ENCODE measurements at regions not wholly inside any gene's neighbourhood (a gene's known extent, or its start where the extent isn't known, plus 50 kb on each side); places are given as distances from the start of the nearest gene placed in this dataset.

DNA sequence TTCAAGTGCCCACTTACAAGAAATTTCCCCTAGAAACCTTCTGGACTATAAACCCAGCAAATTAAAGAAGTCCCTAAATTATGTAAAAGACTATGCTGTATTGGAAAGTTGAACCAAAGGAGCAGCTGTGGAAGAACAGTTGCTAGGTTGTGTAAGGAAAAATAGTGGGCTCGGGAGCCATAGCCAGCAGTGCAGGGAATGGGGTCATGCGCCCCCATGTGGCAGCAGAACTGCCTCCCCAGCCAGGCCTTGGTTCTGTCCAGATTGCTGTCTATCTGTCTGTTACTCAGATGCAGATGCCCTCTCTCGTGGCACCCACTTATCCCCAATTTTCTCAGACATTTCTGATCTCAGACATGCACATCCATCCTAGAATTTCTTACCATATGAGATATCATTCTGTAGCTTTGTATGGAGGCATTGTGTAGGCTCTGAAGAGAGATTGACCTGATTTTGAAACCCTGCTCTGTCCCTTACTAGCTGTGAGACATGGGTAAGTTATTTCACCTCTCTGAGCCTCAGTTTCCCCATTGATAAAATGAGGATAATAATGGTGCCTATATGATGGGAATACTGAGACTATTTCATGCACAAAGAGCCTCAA is 258.3 kb downstream of the SS18 start:
- no peaks in the 10 kb centered on the region for H3K27me3 ChIP-seq (ENCODE audit: control insufficient read depth in 2 of 2, insufficient read depth in 2 of 2, low read length in 2 of 2)
- H3K4me3 ChIP-seq (ENCODE audit: low read length in 2 of 2): no peak overlapping the region
- no peaks in the 10 kb centered on the region for H3K9me3 ChIP-seq (ENCODE audit: control insufficient read depth in 2 of 2, low read length in 2 of 2)
- no peak overlapping the region for H3K9ac ChIP-seq (ENCODE audit: low read depth in 1 of 2, low read length in 2 of 2)
- H3K27ac ChIP-seq (ENCODE audit: low read depth in 2 of 2, low read length in 2 of 2): no peak overlapping the region
- H3K4me1 ChIP-seq (ENCODE audit: control insufficient read depth in 2 of 2, insufficient read depth in 2 of 2, low read length in 2 of 2): no peaks in the 10 kb centered on the region
- H3K36me3 ChIP-seq (ENCODE audit: control insufficient read depth in 2 of 2, insufficient read depth in 2 of 2, low read length in 2 of 2): no peaks in the 10 kb centered on the region

DNA sequence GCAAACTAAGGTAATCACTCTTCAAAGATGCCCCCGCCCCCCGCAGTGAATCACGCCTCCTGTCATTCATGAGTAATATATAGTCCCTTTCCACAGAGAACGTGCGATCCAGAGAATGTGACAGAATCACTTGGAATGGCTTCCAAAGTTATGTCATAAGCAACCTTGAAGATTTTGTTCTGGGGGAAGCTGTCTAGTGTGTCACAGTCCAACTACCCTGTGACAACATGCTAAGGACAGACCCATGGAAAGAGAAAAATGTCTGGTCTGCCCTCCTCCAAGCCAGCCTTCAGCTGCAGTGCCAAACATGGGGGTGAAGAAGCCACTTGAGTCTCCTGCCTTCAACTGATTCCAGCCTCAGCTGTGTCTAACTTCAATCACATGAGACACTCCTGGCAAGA is 259.1 kb downstream of the SS18 start:
- no peaks in the 10 kb centered on the region for H3K9me3 ChIP-seq (ENCODE audit: control insufficient read depth in 2 of 2, low read length in 2 of 2)
- no peak overlapping the region for H3K4me3 ChIP-seq (ENCODE audit: low read length in 2 of 2)
- H3K36me3 ChIP-seq (ENCODE audit: control insufficient read depth in 2 of 2, insufficient read depth in 2 of 2, low read length in 2 of 2): no peaks in the 10 kb centered on the region
- no peak overlapping the region for H3K27ac ChIP-seq (ENCODE audit: low read depth in 2 of 2, low read length in 2 of 2)
- H3K9ac ChIP-seq (ENCODE audit: low read depth in 1 of 2, low read length in 2 of 2): no peak overlapping the region
- H3K27me3 ChIP-seq (ENCODE audit: control insufficient read depth in 2 of 2, insufficient read depth in 2 of 2, low read length in 2 of 2): no peaks in the 10 kb centered on the region
- no peaks in the 10 kb centered on the region for H3K4me1 ChIP-seq (ENCODE audit: control insufficient read depth in 2 of 2, insufficient read depth in 2 of 2, low read length in 2 of 2)

DNA sequence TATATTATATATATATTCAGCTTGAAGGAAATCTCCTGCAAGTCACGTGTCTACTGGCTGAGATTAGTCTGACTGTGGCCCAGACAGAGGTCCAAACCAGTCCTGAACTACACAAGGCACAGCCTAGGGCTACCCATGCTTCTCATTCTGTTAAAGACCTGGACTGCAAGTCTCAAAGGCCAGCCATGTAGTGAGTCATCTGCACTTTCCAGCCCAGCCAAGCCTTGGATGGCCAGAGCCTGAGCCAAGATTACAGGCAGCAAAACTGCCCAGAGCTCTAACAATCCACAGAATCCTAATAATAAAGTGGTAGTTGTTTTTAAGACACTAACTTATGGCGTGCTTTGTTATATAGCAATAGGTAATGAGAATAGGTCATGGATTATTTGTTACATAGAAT is 259.6 kb downstream of the SS18 start:
- Histone ChIP-seq H3K9me3 (ENCODE audit: control insufficient read depth in 2 of 2, low read length in 2 of 2) (no peaks in the 10 kb centered on the region), H3K27me3 (ENCODE audit: control insufficient read depth in 2 of 2, insufficient read depth in 2 of 2, low read length in 2 of 2) (no peaks in the 10 kb centered on the region), H3K4me1 (ENCODE audit: control insufficient read depth in 2 of 2, insufficient read depth in 2 of 2, low read length in 2 of 2) (no peaks in the 10 kb centered on the region), H3K36me3 (ENCODE audit: control insufficient read depth in 2 of 2, insufficient read depth in 2 of 2, low read length in 2 of 2) (no peaks in the 10 kb centered on the region), H3K9ac (ENCODE audit: low read depth in 1 of 2, low read length in 2 of 2) (no peak overlapping the region), H3K27ac (ENCODE audit: low read depth in 2 of 2, low read length in 2 of 2) (no peak overlapping the region), H3K4me3 (ENCODE audit: low read length in 2 of 2) (no peak overlapping the region)

- Histone ChIP-seq H3K27ac (ENCODE audit: low read depth in 2 of 2, low read length in 2 of 2) (no peak overlapping the region), H3K4me3 (ENCODE audit: low read length in 2 of 2) (no peak overlapping the region), H3K9ac (ENCODE audit: low read depth in 1 of 2, low read length in 2 of 2) (no peak overlapping the region), H3K9me3 (ENCODE audit: control insufficient read depth in 2 of 2, low read length in 2 of 2) (no peaks in the 10 kb centered on the region), H3K4me1 (ENCODE audit: control insufficient read depth in 2 of 2, insufficient read depth in 2 of 2, low read length in 2 of 2) (no peaks in the 10 kb centered on the region), H3K27me3 (ENCODE audit: control insufficient read depth in 2 of 2, insufficient read depth in 2 of 2, low read length in 2 of 2) (no peaks in the 10 kb centered on the region), H3K36me3 (ENCODE audit: control insufficient read depth in 2 of 2, insufficient read depth in 2 of 2, low read length in 2 of 2) (no peaks in the 10 kb centered on the region)
Observed at GRCh38 chr18:25827961-25828561, 262.4 kb downstream of the SS18 start.

DNA sequence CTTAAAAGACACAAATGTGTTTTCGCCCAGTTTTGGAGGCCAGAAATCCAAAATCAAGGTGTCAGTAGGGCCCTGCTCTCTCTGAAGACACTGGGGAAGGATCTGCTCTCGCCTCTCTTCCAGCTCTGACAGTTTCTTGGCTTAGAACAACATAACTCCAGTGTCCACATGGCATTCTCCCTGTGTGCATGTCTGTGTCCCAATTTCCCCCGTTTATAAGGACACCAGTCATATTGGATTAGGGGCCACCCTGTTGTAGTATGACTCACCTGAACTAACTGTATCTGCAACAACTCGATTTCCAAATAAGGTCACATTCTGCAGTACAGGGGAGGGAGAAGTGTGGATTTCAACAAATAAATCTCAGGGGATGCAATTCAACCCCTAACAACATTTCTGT is 263.2 kb downstream of the SS18 start:
- no peaks in the 10 kb centered on the region for H3K9me3 ChIP-seq (ENCODE audit: control insufficient read depth in 2 of 2, low read length in 2 of 2)
- H3K36me3 ChIP-seq (ENCODE audit: control insufficient read depth in 2 of 2, insufficient read depth in 2 of 2, low read length in 2 of 2): no peaks in the 10 kb centered on the region
- no peaks in the 10 kb centered on the region for H3K4me1 ChIP-seq (ENCODE audit: control insufficient read depth in 2 of 2, insufficient read depth in 2 of 2, low read length in 2 of 2)
- H3K9ac ChIP-seq (ENCODE audit: low read depth in 1 of 2, low read length in 2 of 2): no peak overlapping the region
- H3K27ac ChIP-seq (ENCODE audit: low read depth in 2 of 2, low read length in 2 of 2): no peak overlapping the region
- no peaks in the 10 kb centered on the region for H3K27me3 ChIP-seq (ENCODE audit: control insufficient read depth in 2 of 2, insufficient read depth in 2 of 2, low read length in 2 of 2)
- H3K4me3 ChIP-seq (ENCODE audit: low read length in 2 of 2): no peak overlapping the region

DNA sequence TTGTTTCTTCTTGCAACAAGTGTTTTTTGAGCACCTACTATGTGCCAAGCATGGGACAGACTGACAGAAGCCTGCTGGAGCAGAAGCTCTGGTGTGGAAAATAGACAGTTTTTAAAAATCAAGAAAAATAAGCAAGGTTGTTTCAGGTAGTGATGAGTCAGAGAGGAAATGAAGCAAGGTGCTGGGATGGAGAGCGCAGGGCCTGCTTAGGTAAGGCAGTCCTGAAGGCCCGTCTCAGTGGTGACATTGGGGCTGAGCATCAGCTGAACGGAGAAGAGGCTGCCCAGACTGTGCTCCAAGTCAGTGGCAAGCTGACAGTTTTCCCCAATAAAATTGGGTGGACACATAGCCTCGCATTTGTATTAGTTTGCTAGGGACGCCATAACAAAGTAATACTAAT is 263.6 kb downstream of the SS18 start:
- Histone ChIP-seq H3K27me3 (ENCODE audit: control insufficient read depth in 2 of 2, insufficient read depth in 2 of 2, low read length in 2 of 2) (no peaks in the 10 kb centered on the region), H3K36me3 (ENCODE audit: control insufficient read depth in 2 of 2, insufficient read depth in 2 of 2, low read length in 2 of 2) (no peaks in the 10 kb centered on the region), H3K27ac (ENCODE audit: low read depth in 2 of 2, low read length in 2 of 2) (no peak overlapping the region), H3K4me1 (ENCODE audit: control insufficient read depth in 2 of 2, insufficient read depth in 2 of 2, low read length in 2 of 2) (no peaks in the 10 kb centered on the region), H3K4me3 (ENCODE audit: low read length in 2 of 2) (no peak overlapping the region), H3K9me3 (ENCODE audit: control insufficient read depth in 2 of 2, low read length in 2 of 2) (no peaks in the 10 kb centered on the region), H3K9ac (ENCODE audit: low read depth in 1 of 2, low read length in 2 of 2) (no peak overlapping the region)

GRCh38 chr18:25825979-25826776 is 264.2 kb downstream of the SS18 start:
- Histone ChIP-seq H3K27me3 (ENCODE audit: control insufficient read depth in 2 of 2, insufficient read depth in 2 of 2, low read length in 2 of 2) (no peaks in the 10 kb centered on the region), H3K4me3 (ENCODE audit: low read length in 2 of 2) (no peak overlapping the region), H3K27ac (ENCODE audit: low read depth in 2 of 2, low read length in 2 of 2) (no peak overlapping the region)

GRCh38 chr18:25825056-25825455 is 265.4 kb downstream of the SS18 start:
- H3K27ac ChIP-seq (ENCODE audit: low read depth in 2 of 2, low read length in 2 of 2): no peak overlapping the region
- no peaks in the 10 kb centered on the region for H3K27me3 ChIP-seq (ENCODE audit: control insufficient read depth in 2 of 2, insufficient read depth in 2 of 2, low read length in 2 of 2)
- no peaks in the 10 kb centered on the region for H3K4me1 ChIP-seq (ENCODE audit: control insufficient read depth in 2 of 2, insufficient read depth in 2 of 2, low read length in 2 of 2)
- H3K9ac ChIP-seq (ENCODE audit: low read depth in 1 of 2, low read length in 2 of 2): no peak overlapping the region
- no peak overlapping the region for H3K4me3 ChIP-seq (ENCODE audit: low read length in 2 of 2)
- no peaks in the 10 kb centered on the region for H3K9me3 ChIP-seq (ENCODE audit: control insufficient read depth in 2 of 2, low read length in 2 of 2)
- no peaks in the 10 kb centered on the region for H3K36me3 ChIP-seq (ENCODE audit: control insufficient read depth in 2 of 2, insufficient read depth in 2 of 2, low read length in 2 of 2)

More at GRCh38 chr18:25825979-25826776, 264.2 kb downstream of the SS18 start:
- H3K36me3 ChIP-seq (ENCODE audit: control insufficient read depth in 2 of 2, insufficient read depth in 2 of 2, low read length in 2 of 2): no peaks in the 10 kb centered on the region
- no peaks in the 10 kb centered on the region for H3K4me1 ChIP-seq (ENCODE audit: control insufficient read depth in 2 of 2, insufficient read depth in 2 of 2, low read length in 2 of 2)
- H3K9me3 ChIP-seq (ENCODE audit: control insufficient read depth in 2 of 2, low read length in 2 of 2): no peaks in the 10 kb centered on the region
- H3K9ac ChIP-seq (ENCODE audit: low read depth in 1 of 2, low read length in 2 of 2): no peak overlapping the region

- Histone ChIP-seq H3K9me3 (ENCODE audit: control insufficient read depth in 2 of 2, low read length in 2 of 2) (no peaks in the 10 kb centered on the region), H3K9ac (ENCODE audit: low read depth in 1 of 2, low read length in 2 of 2) (no peak overlapping the region), H3K4me3 (ENCODE audit: low read length in 2 of 2) (no peak overlapping the region), H3K27ac (ENCODE audit: low read depth in 2 of 2, low read length in 2 of 2) (no peak overlapping the region), H3K27me3 (ENCODE audit: control insufficient read depth in 2 of 2, insufficient read depth in 2 of 2, low read length in 2 of 2) (no peaks in the 10 kb centered on the region), H3K4me1 (ENCODE audit: control insufficient read depth in 2 of 2, insufficient read depth in 2 of 2, low read length in 2 of 2) (no peaks in the 10 kb centered on the region), H3K36me3 (ENCODE audit: control insufficient read depth in 2 of 2, insufficient read depth in 2 of 2, low read length in 2 of 2) (no peaks in the 10 kb centered on the region)
Observed at GRCh38 chr18:25819746-25820363, 270.6 kb downstream of the SS18 start.

DNA sequence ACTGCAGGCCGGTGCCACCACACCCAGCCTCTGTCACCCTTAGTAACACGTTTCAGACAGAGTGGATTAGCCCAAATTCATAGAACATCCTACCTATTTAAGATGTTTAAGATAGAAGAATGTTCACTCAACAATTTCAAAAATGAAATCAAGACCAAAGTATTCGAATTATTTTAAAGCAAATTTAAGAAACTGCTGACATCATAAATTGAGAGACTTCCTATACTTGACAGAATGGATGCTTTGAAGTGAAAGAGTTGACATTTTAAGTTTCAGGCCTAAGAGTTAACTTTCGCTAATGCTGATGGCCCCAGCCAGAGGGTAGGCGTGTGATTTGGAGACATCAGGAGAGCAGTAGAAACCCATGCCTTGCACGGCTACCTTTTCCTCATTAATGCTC is 271.9 kb downstream of the SS18 start:
- no peaks in the 10 kb centered on the region for H3K9me3 ChIP-seq (ENCODE audit: control insufficient read depth in 2 of 2, low read length in 2 of 2)
- no peak overlapping the region for H3K4me3 ChIP-seq (ENCODE audit: low read length in 2 of 2)
- H3K9ac ChIP-seq (ENCODE audit: low read depth in 1 of 2, low read length in 2 of 2): no peak overlapping the region
- H3K27ac ChIP-seq (ENCODE audit: low read depth in 2 of 2, low read length in 2 of 2): no peak overlapping the region
- no peaks in the 10 kb centered on the region for H3K4me1 ChIP-seq (ENCODE audit: control insufficient read depth in 2 of 2, insufficient read depth in 2 of 2, low read length in 2 of 2)
- no peaks in the 10 kb centered on the region for H3K36me3 ChIP-seq (ENCODE audit: control insufficient read depth in 2 of 2, insufficient read depth in 2 of 2, low read length in 2 of 2)
- no peaks in the 10 kb centered on the region for H3K27me3 ChIP-seq (ENCODE audit: control insufficient read depth in 2 of 2, insufficient read depth in 2 of 2, low read length in 2 of 2)
